NCI-H510A treated with DMSO at 0.1 percent for 48 hours (cell line): ENCODE measurements at regions not wholly inside any gene's neighbourhood (a gene's known extent, or its start where the extent isn't known, plus 50 kb on each side); places are given as distances from the start of the nearest gene placed in this dataset.
A peak's percentile ranks its signal among the peaks of the same experiment; 100 is the strongest.

Experiments used
- DNase-seq: peaks from one replicate; lab custom pipeline; 2025; lab: John Stamatoyannopoulos, UW

- DNase-seq: no peak
Measured at GRCh38 chr9:129381481-129381957, 203.5 kb upstream of the IER5L start.

- DNase-seq: no peak
Measured at GRCh38 chr9:129380961-129381401, 202.9 kb upstream of the IER5L start.

- DNase-seq: no peak
Measured at GRCh38 chr9:129379886-129380285, 201.8 kb upstream of the IER5L start.

GRCh38 chr9:129379181-129379836 is 201.2 kb upstream of the IER5L start:
- DNase-seq: no peak

GRCh38 chr9:129377931-129378661 is 200.0 kb upstream of the IER5L start:
- DNase-seq: no peak

- DNase-seq: no peak
Measured at GRCh38 chr9:129377181-129377580, 199.1 kb upstream of the IER5L start.

- no peak for DNase-seq
Measured at GRCh38 chr9:129375845-129376244, 197.8 kb upstream of the IER5L start.

GRCh38 chr9:129374651-129375050 is 196.6 kb upstream of the IER5L start:
- DNase-seq: no peak

- no peak for DNase-seq
Measured at GRCh38 chr9:129374231-129374630, 196.2 kb upstream of the IER5L start.

GRCh38 chr9:129373361-129373760 is 195.3 kb upstream of the IER5L start:
- DNase-seq: no peak

GRCh38 chr9:129370770-129371169 is 192.7 kb upstream of the IER5L start:
- DNase-seq: no peak

- DNase-seq: no peak
Measured at GRCh38 chr9:129368444-129368978, 190.4 kb upstream of the IER5L start.

GRCh38 chr9:129367287-129367686 is 189.2 kb upstream of the IER5L start:
- DNase-seq: no peak

- DNase-seq: no peak
Measured at GRCh38 chr9:129365196-129365595, 187.1 kb upstream of the IER5L start.

- DNase-seq: no peak
Measured at GRCh38 chr9:129363216-129363873, 185.3 kb upstream of the IER5L start.

GRCh38 chr9:129362287-129363000 is 184.4 kb upstream of the IER5L start:
- peak; percentile 11 for DNase-seq

GRCh38 chr9:129361196-129361595 is 183.1 kb upstream of the IER5L start:
- DNase-seq: no peak

- DNase-seq: peak; percentile 5
Measured at GRCh38 chr9:129359916-129360536, 182.0 kb upstream of the IER5L start.

GRCh38 chr9:129359162-129359811 is 181.2 kb upstream of the IER5L start:
- DNase-seq: no peak

- DNase-seq: no peak
Measured at GRCh38 chr9:129358621-129359154, 180.6 kb upstream of the IER5L start.

- DNase-seq: no peak
Measured at GRCh38 chr9:129357773-129358245, 179.7 kb upstream of the IER5L start.
